ENCODE measurements at regions not wholly inside any gene's neighbourhood (a gene's known extent, or its start where the extent isn't known, plus 50 kb on each side); places are given as distances from the start of the nearest gene placed in this dataset.

DNA sequence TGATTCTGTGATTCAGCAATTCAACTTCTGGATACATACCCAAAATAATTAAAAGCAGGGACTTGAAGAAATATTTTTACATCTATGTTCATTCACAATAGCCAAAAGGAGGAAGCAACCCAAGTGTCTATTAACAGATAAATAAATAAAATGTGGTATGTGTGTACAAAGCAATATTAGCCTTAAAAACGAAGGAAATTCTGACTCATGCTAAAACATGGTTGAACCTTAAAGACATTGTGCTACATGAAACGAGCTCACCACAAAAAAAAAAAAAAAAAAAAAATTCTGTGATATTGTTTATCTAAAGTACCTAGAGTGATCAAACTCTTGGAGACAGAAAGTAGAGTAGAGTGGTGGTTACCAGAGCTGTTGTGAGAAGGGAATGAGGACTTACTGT lies 54.8 kb upstream of the TFAP2D start:
- TF ChIP-seq, protein P1, sequence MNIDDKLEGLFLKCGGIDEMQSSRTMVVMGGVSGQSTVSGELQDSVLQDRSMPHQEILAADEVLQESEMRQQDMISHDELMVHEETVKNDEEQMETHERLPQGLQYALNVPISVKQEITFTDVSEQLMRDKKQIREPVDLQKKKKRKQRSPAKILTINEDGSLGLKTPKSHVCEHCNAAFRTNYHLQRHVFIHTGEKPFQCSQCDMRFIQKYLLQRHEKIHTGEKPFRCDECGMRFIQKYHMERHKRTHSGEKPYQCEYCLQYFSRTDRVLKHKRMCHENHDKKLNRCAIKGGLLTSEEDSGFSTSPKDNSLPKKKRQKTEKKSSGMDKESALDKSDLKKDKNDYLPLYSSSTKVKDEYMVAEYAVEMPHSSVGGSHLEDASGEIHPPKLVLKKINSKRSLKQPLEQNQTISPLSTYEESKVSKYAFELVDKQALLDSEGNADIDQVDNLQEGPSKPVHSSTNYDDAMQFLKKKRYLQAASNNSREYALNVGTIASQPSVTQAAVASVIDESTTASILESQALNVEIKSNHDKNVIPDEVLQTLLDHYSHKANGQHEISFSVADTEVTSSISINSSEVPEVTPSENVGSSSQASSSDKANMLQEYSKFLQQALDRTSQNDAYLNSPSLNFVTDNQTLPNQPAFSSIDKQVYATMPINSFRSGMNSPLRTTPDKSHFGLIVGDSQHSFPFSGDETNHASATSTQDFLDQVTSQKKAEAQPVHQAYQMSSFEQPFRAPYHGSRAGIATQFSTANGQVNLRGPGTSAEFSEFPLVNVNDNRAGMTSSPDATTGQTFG (tag by site-specific recombination; IDR thresholded peaks at IDR 0.05; ENCODE audit: borderline replicate concordance): no peak
- no peak for TF ChIP-seq ZNF133 (tag by site-specific recombination; IDR thresholded peaks at IDR 0.05)

Data from HEK293 (cell line).